ENCODE measurements at regions not wholly inside any gene's neighbourhood (a gene's known extent, or its start where the extent isn't known, plus 50 kb on each side); places are given as distances from the start of the nearest gene placed in this dataset.
A peak's percentile ranks its signal among the peaks of the same experiment; 100 is the strongest.
"Not testable (repeated sequence)": the region's sequence is repeated elsewhere in the genome, so short reads cannot be mapped to it uniquely, and the experiment has no call there.

- H3K36me3 ChIP-seq (replicated peaks; ENCODE audit: control insufficient read depth, insufficient read depth, low read length); H3K27me3 ChIP-seq (ENCODE audit: control insufficient read depth, insufficient read depth, low read length); H3K4me3 ChIP-seq (ENCODE audit: insufficient read depth, low read depth, low read length); DNase-seq: not testable (repeated sequence)
Measured at GRCh38 chr20:18876394-18876793, 62.8 kb downstream of the SCP2D1 start.

GRCh38 chr20:18879262-18879661 is 65.7 kb downstream of the SCP2D1 start:
- H3K27me3 ChIP-seq (ENCODE audit: control insufficient read depth, insufficient read depth, low read length): no peaks in the 10 kb centered on the region
- DNase-seq: no peak
- H3K36me3 ChIP-seq (replicated peaks; ENCODE audit: control insufficient read depth, insufficient read depth, low read length): no peaks in the 10 kb centered on the region
- no peak overlapping the region for H3K4me3 ChIP-seq (ENCODE audit: insufficient read depth, low read depth, low read length)

GRCh38 chr20:18886756-18887155 is 73.2 kb downstream of the SCP2D1 start:
- DNase-seq: no peak
- Histone ChIP-seq H3K36me3 (replicated peaks; ENCODE audit: control insufficient read depth, insufficient read depth, low read length) (no peaks in the 10 kb centered on the region), H3K4me3 (ENCODE audit: insufficient read depth, low read depth, low read length) (no peak overlapping the region), H3K27me3 (ENCODE audit: control insufficient read depth, insufficient read depth, low read length) (no peaks in the 10 kb centered on the region)

- Histone ChIP-seq H3K36me3 (replicated peaks; ENCODE audit: control insufficient read depth, insufficient read depth, low read length) (no peaks in the 10 kb centered on the region), H3K27me3 (ENCODE audit: control insufficient read depth, insufficient read depth, low read length) (no peaks in the 10 kb centered on the region), H3K4me3 (ENCODE audit: insufficient read depth, low read depth, low read length) (no peak overlapping the region)
- DNase-seq: no peak
Measured at GRCh38 chr20:18901980-18902737, 88.6 kb downstream of the SCP2D1 start.

GRCh38 chr20:18904192-18904591 is 90.6 kb downstream of the SCP2D1 start:
- Histone ChIP-seq H3K4me3 (ENCODE audit: insufficient read depth, low read depth, low read length) (no peak overlapping the region), H3K27me3 (ENCODE audit: control insufficient read depth, insufficient read depth, low read length) (no peaks in the 10 kb centered on the region), H3K36me3 (replicated peaks; ENCODE audit: control insufficient read depth, insufficient read depth, low read length) (no peaks in the 10 kb centered on the region)
- no peak for DNase-seq

- Histone ChIP-seq H3K27me3 (ENCODE audit: control insufficient read depth, insufficient read depth, low read length) (no peaks in the 10 kb centered on the region), H3K36me3 (replicated peaks; ENCODE audit: control insufficient read depth, insufficient read depth, low read length) (no peaks in the 10 kb centered on the region), H3K4me3 (ENCODE audit: insufficient read depth, low read depth, low read length) (no peak overlapping the region)
- DNase-seq: peak; percentile 8
Measured at GRCh38 chr20:18904624-18905023, 91.0 kb downstream of the SCP2D1 start.

GRCh38 chr20:18906046-18906445 is 92.5 kb downstream of the SCP2D1 start:
- no peak for DNase-seq
- Histone ChIP-seq H3K36me3 (replicated peaks; ENCODE audit: control insufficient read depth, insufficient read depth, low read length) (no peaks in the 10 kb centered on the region), H3K4me3 (ENCODE audit: insufficient read depth, low read depth, low read length) (no peak overlapping the region), H3K27me3 (ENCODE audit: control insufficient read depth, insufficient read depth, low read length) (no peaks in the 10 kb centered on the region)

- no peak for DNase-seq
- no peaks in the 10 kb centered on the region for H3K36me3 ChIP-seq (replicated peaks; ENCODE audit: control insufficient read depth, insufficient read depth, low read length)
- no peaks in the 10 kb centered on the region for H3K27me3 ChIP-seq (ENCODE audit: control insufficient read depth, insufficient read depth, low read length)
- no peak overlapping the region for H3K4me3 ChIP-seq (ENCODE audit: insufficient read depth, low read depth, low read length)
Measured at GRCh38 chr20:18907353-18907752, 93.8 kb downstream of the SCP2D1 start.

- DNase-seq: no peak
- no peaks in the 10 kb centered on the region for H3K36me3 ChIP-seq (replicated peaks; ENCODE audit: control insufficient read depth, insufficient read depth, low read length)
Measured at GRCh38 chr20:18908109-18908508, 94.5 kb downstream of the SCP2D1 start.

GRCh38 chr20:18909254-18909653 is 95.7 kb downstream of the SCP2D1 start:
- Histone ChIP-seq H3K4me3 (ENCODE audit: insufficient read depth, low read depth, low read length) (no peak overlapping the region), H3K27me3 (ENCODE audit: control insufficient read depth, insufficient read depth, low read length) (no peaks in the 10 kb centered on the region), H3K36me3 (replicated peaks; ENCODE audit: control insufficient read depth, insufficient read depth, low read length) (no peaks in the 10 kb centered on the region)
- DNase-seq: peak; percentile 4

More at GRCh38 chr20:18908109-18908508, 94.5 kb downstream of the SCP2D1 start:
- Histone ChIP-seq H3K27me3 (ENCODE audit: control insufficient read depth, insufficient read depth, low read length) (no peaks in the 10 kb centered on the region), H3K4me3 (ENCODE audit: insufficient read depth, low read depth, low read length) (no peak overlapping the region)

GRCh38 chr20:18913701-18914100 is 100.1 kb downstream of the SCP2D1 start:
- Histone ChIP-seq H3K36me3 (replicated peaks; ENCODE audit: control insufficient read depth, insufficient read depth, low read length) (no peaks in the 10 kb centered on the region), H3K27me3 (ENCODE audit: control insufficient read depth, insufficient read depth, low read length) (no peaks in the 10 kb centered on the region), H3K4me3 (ENCODE audit: insufficient read depth, low read depth, low read length) (no peak overlapping the region)
- DNase-seq: no peak

- no peak overlapping the region for H3K4me3 ChIP-seq (ENCODE audit: insufficient read depth, low read depth, low read length)
- DNase-seq: no peak
- H3K27me3 ChIP-seq (ENCODE audit: control insufficient read depth, insufficient read depth, low read length): no peaks in the 10 kb centered on the region
- H3K36me3 ChIP-seq (replicated peaks; ENCODE audit: control insufficient read depth, insufficient read depth, low read length): no peaks in the 10 kb centered on the region
Measured at GRCh38 chr20:18914796-18915195, 101.2 kb downstream of the SCP2D1 start.

GRCh38 chr20:18916886-18917750 is 103.5 kb downstream of the SCP2D1 start:
- no peak overlapping the region for H3K4me3 ChIP-seq (ENCODE audit: insufficient read depth, low read depth, low read length)
- DNase-seq: no peak
- no peaks in the 10 kb centered on the region for H3K27me3 ChIP-seq (ENCODE audit: control insufficient read depth, insufficient read depth, low read length)
- no peaks in the 10 kb centered on the region for H3K36me3 ChIP-seq (replicated peaks; ENCODE audit: control insufficient read depth, insufficient read depth, low read length)

- Histone ChIP-seq H3K27me3 (ENCODE audit: control insufficient read depth, insufficient read depth, low read length) (no peaks in the 10 kb centered on the region), H3K4me3 (ENCODE audit: insufficient read depth, low read depth, low read length) (no peak overlapping the region), H3K36me3 (replicated peaks; ENCODE audit: control insufficient read depth, insufficient read depth, low read length) (no peaks in the 10 kb centered on the region)
- no peak for DNase-seq
Measured at GRCh38 chr20:18919996-18920395, 106.4 kb downstream of the SCP2D1 start.

- H3K36me3 ChIP-seq (replicated peaks; ENCODE audit: control insufficient read depth, insufficient read depth, low read length): no peaks in the 10 kb centered on the region
- no peak for DNase-seq
- H3K4me3 ChIP-seq (ENCODE audit: insufficient read depth, low read depth, low read length): no peak overlapping the region
- no peaks in the 10 kb centered on the region for H3K27me3 ChIP-seq (ENCODE audit: control insufficient read depth, insufficient read depth, low read length)
Measured at GRCh38 chr20:18921291-18921690, 107.7 kb downstream of the SCP2D1 start.

Measured in H7 (cell line).